Medulla oblongata (tissue), 1 donor: ENCODE measurements at regions not wholly inside any gene's neighbourhood (a gene's known extent, or its start where the extent isn't known, plus 50 kb on each side); places are given as distances from the start of the nearest gene placed in this dataset.
"Not testable (repeated sequence)": the region's sequence is repeated elsewhere in the genome, so short reads cannot be mapped to it uniquely, and the experiment has no call there.

Experiments used
- DNase-seq: peaks from one replicate; pipeline ENCODE4 v3.0.0-alpha.2; 2015; ENCODE audit errors: extremely low spot score

GRCh38 chr7:149334930-149335329, 72.9 kb downstream of the ZNF783 start:
- DNase-seq = no peak

GRCh38 chr7:149348758-149349369, 86.9 kb downstream of the ZNF783 start:
- no peak for DNase-seq

DNA sequence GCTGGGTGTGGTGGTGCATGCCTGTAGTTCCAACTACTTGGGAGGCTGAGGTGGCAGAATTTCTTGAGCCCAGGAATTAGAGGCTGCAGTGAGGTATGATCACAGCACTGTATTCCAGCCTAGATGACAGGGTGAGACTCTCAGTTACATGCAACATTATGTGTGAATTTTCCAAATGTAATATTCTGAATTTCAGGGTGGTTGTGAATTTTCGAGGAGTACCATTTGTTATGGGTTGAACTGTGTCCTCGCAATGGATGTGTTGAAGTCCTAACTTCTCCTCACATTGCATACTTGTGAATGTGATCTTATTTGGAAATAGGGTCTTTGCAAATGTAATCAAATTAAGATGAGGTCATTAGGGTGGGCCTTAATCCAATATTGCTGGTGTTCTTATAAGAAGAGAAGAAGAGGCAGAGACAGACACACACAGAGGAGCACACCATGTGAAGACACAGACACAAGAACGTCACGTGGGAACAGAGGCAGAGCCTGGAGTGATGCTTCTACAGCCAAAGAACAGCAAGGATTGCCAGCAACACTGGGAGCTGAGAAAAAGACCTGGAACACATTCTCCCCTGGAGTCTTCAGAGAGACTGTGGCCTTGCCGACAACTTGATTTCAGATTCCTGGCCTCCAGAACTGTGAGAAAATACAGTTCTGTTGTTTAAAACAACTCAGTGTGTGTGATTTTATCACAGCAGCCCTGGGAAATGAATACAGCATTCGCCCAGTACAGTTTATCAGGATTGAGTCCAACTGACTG, 91.9 kb downstream of the ZNF783 start:
- peak; percentile 63 for DNase-seq

DNA sequence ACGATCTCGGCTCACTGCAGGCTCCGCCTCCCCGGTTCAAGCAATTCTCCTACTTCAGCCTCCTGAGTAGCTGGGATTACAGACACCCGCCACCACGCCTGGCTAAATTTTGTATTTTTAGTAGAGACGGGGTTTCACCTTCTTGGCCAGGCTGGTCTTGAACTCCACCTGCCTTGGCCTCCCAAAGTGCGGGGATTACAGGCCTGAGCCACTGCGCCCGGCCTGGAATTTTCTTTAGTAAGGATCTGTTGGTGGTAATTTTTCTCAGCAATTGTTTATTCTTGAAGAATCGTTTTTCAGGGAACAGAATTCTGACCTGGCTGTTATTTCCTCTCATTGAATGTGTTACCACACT, 93.0 kb downstream of the ZNF783 start:
- DNase-seq = not testable (repeated sequence)

- no peak for DNase-seq
Measured at GRCh38 chr7:149355390-149356048, 93.5 kb downstream of the ZNF783 start.

GRCh38 chr7:149362696-149363095, 98.2 kb downstream of the ZNF777 start:
- DNase-seq = no peak

DNA sequence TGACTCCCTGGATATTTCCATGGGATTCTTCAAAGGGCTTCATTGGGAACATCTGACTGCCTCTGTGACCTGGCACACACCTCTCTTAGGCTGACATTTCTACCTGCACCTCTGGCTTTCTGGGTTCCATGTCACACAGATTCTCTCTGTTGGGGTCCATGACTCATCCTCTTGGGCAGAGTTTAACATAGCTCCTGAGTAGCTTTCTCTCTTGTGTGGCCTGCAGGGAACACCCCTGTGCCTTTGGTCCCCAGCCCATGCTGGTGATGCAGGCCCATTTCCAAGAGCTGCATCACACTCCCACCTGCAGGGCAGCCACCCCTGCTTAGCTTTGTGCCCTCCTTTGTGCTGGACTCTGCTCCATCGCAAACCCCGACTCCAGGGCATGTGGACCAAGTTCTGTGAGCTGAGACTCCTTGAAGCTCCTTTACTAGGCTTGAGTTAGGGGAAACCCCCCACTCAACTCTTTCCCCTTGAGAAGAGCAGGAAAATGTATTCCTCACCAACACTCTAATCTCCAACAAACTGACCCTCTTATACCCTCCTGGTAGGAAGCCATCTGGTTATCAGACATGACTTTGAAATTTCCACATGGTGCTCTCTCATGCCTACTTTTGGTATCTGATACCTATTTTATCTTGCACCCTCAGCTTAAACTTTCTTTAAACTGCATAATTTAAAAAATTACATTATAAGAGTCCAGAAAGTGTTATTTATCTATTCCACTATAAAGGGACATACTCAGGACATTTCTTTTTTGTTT, 93.3 kb downstream of the ZNF777 start:
- no peak for DNase-seq

GRCh38 chr7:149369497-149369896, 91.4 kb downstream of the ZNF777 start:
- DNase-seq = no peak

DNA sequence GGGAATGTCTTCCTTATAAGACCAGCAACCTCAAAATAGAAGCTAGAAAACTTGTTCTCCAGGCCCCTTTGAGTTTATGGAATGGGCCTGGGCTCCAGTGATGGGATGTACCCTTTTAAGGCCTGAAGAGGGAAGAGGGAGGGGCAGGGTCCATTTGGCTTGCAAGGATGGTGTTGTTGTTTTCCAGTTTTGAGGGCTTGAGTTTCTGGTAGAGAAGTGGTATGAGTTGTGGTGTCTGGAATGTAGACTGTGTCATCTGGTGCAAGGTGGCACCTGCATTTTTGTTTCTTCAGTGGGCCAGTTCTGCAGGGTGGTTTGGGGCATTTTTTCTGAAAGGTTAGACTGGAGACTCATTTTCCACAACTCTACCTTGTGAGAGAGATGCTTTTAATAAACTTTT, 90.1 kb downstream of the ZNF777 start:
- no peak for DNase-seq

- no peak for DNase-seq
Measured at GRCh38 chr7:149373089-149373488, 87.8 kb downstream of the ZNF777 start.

DNA sequence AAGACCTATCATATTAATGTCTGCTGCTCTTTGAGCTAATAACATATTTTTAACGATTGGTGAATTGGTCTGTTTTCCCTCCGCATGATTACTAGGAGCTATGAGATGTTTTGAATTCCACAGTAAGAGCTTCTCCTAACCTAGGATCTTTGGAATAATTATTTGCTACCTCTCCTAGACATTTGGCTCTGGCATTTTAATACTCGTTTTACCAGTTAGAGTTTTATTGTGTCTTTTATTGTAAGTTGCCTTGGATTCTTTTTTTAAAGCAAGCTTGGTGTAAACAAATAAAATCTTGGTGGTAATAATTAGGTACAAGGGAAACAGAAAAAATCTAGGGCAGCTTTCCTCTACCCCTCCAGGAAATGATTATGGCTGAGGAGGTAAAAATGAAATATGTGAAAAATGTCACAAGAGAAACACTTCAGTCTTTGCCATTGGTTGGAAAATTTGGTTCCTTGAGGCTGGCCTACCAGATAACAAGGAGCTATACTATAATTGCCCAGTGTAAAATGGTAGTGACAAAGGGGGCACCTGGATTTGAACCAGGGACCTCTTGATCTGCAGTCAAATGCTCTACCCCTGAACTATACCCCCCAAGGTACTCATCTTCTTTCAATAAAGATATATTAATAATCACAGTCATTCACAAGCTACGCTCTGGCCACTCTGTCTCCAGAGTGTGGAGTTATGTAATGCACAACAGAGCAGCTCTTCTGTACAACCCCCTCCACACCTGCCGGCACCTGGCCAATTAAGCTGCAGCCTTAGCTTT, 85.4 kb downstream of the ZNF777 start:
- no peak for DNase-seq

- DNase-seq = no peak
Measured at GRCh38 chr7:149377386-149377785, 83.5 kb downstream of the ZNF777 start.

GRCh38 chr7:149379625-149380024, 81.2 kb downstream of the ZNF777 start:
- no peak for DNase-seq

DNA sequence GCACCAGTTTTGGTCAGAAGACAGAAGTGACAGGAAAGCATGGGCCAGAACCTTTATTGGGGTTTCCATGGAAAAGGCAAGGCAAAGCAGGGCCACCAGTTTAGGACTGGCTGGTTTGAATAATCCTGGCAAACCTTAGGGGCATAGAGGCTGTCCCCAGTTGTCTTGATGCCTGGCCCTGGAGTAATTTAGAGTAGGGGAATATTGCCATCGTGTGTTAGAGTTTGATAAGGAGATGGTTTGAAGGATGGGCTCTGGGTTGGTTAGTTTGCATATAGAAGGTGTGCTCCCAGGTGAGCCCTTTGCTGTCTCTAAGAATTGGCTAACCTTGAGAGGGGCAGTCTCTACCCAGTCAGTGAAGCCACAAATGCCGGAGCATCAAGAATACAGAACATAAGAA, 79.6 kb downstream of the ZNF777 start:
- peak; percentile 11 for DNase-seq
